ENCODE measurements at regions not wholly inside any gene's neighbourhood (a gene's known extent, or its start where the extent isn't known, plus 50 kb on each side); places are given as distances from the start of the nearest gene placed in this dataset.

GRCh38 chr12:82097438-82097837 is 260.7 kb downstream of the CCDC59 start:
- no peak for TF ChIP-seq ZFX (IDR thresholded peaks at IDR 0.05)
- no peak for TF ChIP-seq CTCF (conservative IDR thresholded peaks at IDR 0.05)
- no peak overlapping the region for H3K27ac ChIP-seq

GRCh38 chr12:82090165-82090564 is 268.0 kb downstream of the CCDC59 start:
- TF ChIP-seq ZFX (IDR thresholded peaks at IDR 0.05) (no peak), CTCF (conservative IDR thresholded peaks at IDR 0.05) (no peak)
- H3K27ac ChIP-seq, result no peak overlapping the region

GRCh38 chr12:82089369-82090121 is 268.6 kb downstream of the CCDC59 start:
- no peak overlapping the region for H3K27ac ChIP-seq
- TF ChIP-seq ZFX (IDR thresholded peaks at IDR 0.05), result no peak

GRCh38 chr12:82082501-82082900 is 275.7 kb downstream of the CCDC59 start:
- H3K27ac ChIP-seq, result no peak overlapping the region
- TF ChIP-seq CTCF (conservative IDR thresholded peaks at IDR 0.05) (no peak), ZFX (IDR thresholded peaks at IDR 0.05) (no peak)

- no peak overlapping the region for H3K27ac ChIP-seq
- TF ChIP-seq ZFX (IDR thresholded peaks at IDR 0.05) (no peak), CTCF (conservative IDR thresholded peaks at IDR 0.05) (no peak)
These were observed 288.2 kb downstream of the CCDC59 start for GRCh38 chr12:82069931-82070514.

- no peak overlapping the region for H3K27ac ChIP-seq
- no peak for TF ChIP-seq CTCF (conservative IDR thresholded peaks at IDR 0.05)
- no peak for TF ChIP-seq ZFX (IDR thresholded peaks at IDR 0.05)
These were observed 299.0 kb upstream of the PPFIA2 start for GRCh38 chr12:82058197-82058596.

GRCh38 chr12:82057770-82058169 is 298.6 kb upstream of the PPFIA2 start:
- no peak overlapping the region for H3K27ac ChIP-seq
- TF ChIP-seq CTCF (conservative IDR thresholded peaks at IDR 0.05) (no peak), ZFX (IDR thresholded peaks at IDR 0.05) (no peak)

- TF ChIP-seq ZFX (IDR thresholded peaks at IDR 0.05) (no peak), CTCF (conservative IDR thresholded peaks at IDR 0.05) (no peak)
- no peak overlapping the region for H3K27ac ChIP-seq
These were observed 296.2 kb upstream of the PPFIA2 start for GRCh38 chr12:82055391-82055790.

Measured in C4-2B (cell line).